ENCODE measurements at regions not wholly inside any gene's neighbourhood (a gene's known extent, or its start where the extent isn't known, plus 50 kb on each side); places are given as distances from the start of the nearest gene placed in this dataset.

DNA sequence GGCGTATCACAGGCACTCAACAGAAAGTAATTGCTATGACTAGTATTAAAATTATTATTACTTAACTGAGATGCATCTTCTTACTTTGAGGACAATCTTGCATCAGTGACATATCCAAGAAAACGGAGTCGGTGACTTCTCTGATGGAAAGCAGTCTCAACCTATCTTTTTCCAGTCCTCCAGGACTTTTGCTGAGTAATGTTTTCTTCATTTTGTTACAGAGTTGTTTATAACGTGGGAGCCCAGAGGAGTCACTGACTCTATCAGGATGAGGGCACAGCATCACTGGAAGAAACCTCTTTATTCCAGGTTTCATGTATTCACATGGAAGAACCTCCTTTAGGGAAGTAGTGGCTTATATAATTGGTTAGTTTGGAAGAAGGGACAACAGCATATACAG is 51.5 kb upstream of the MELK start:
- Histone ChIP-seq H3K4me2 (ENCODE audit: low read depth, low read length) (no peak overlapping the region), H3K27me3 (ENCODE audit: control insufficient read depth, insufficient read depth, low read length) (peaks cover 2% of the 10 kb centered on the region; the same call in 1 of the 2 replicates), H3K9ac (ENCODE audit: low read depth, low read length) (no peak overlapping the region), H3K23ac (ENCODE audit: low read depth, low read length) (no peak overlapping the region), H2BK5ac (ENCODE audit: low read depth, low read length, poor library complexity, severe bottlenecking) (no peak overlapping the region), H3K9me1 (ENCODE audit: insufficient read depth, low read length) (no peaks in the 10 kb centered on the region), H3K27ac (ENCODE audit: insufficient read depth, low read length) (no peak overlapping the region), H3K4ac (ENCODE audit: low read depth, low read length) (no peak overlapping the region), H3K18ac (ENCODE audit: low read depth, low read length) (no peak overlapping the region), H3K79me1 (ENCODE audit: low read depth in 1 of 2, low read length in 2 of 2) (no peaks in the 10 kb centered on the region), H2AFZ (replicated peaks; ENCODE audit: low read length, poor library complexity) (no peak overlapping the region), H4K5ac (ENCODE audit: low read depth, low read length) (no peak overlapping the region), H2BK15ac (ENCODE audit: low read depth, low read length) (no peak overlapping the region), H3K36me3 (ENCODE audit: control insufficient read depth, insufficient read depth, low read length) (no peaks in the 10 kb centered on the region), H3K14ac (replicated peaks; ENCODE audit: low read depth, low read length) (no peak overlapping the region), H2BK120ac (ENCODE audit: low read depth, low read length) (no peak overlapping the region), H3K4me3 (ENCODE audit: insufficient read depth, low read depth, low read length) (no peak overlapping the region), H3K4me1 (ENCODE audit: control insufficient read depth, insufficient read depth, low read length) (peaks cover 2% of the 10 kb centered on the region; the same call in 1 of the 2 replicates), H2AK5ac (ENCODE audit: low read depth, low read length) (no peak overlapping the region), H4K20me1 (ENCODE audit: insufficient read depth, low read length) (no peaks in the 10 kb centered on the region), H2BK20ac (ENCODE audit: low read depth, low read length) (no peak overlapping the region), H4K91ac (ENCODE audit: insufficient read depth, low read depth, low read length) (no peak overlapping the region), H2AK9ac (replicated peaks; ENCODE audit: low read depth, low read length, poor library complexity) (no peak overlapping the region), H4K8ac (ENCODE audit: low read depth in 2 of 2, low read length in 2 of 2) (no peak overlapping the region), H3K9me3 (ENCODE audit: control insufficient read depth, insufficient read depth, low read length) (no peaks in the 10 kb centered on the region), H3K56ac (ENCODE audit: extremely low read depth, insufficient read depth, low read length) (no peak overlapping the region)
- POLR2A ChIA-PET (ENCODE audit: unreplicated experiment) = no interaction called here
- peak; percentile 50 for TF ChIP-seq MAFK (IDR thresholded peaks at IDR 0.05; ENCODE audit: low read depth, low read length)
- TF ChIP-seq FOS (IDR thresholded peaks at IDR 0.05; ENCODE audit: low read depth, low read length) = no peak
- no peak for ATAC-seq (ENCODE audit: low read depth)
- intact Hi-C loops (cut with micrococcal nuclease) (no loop called here), in situ Hi-C loops (cut with MboI; ENCODE audit: low sequenced_read_pairs) (no loop called here), dilution Hi-C loops (cut with HindIII; ENCODE audit: low sequenced_read_pairs, unreplicated experiment) (no loop called here)
- CTCF ChIA-PET = no interaction called here
- no TSS peak for BruUV-seq (replicated peaks)
- DNase-seq = no peak
- no CpG with 5 or more reads among the region's 4 CpGs for WGBS, 2 experiments (ENCODE audit: extremely low coverage in 2 of 2, insufficient read length in 1 of 2)

All from IMR-90 (cell line).